A549 (cell line): ENCODE measurements at regions not wholly inside any gene's neighbourhood (a gene's known extent, or its start where the extent isn't known, plus 50 kb on each side); places are given as distances from the start of the nearest gene placed in this dataset.

Experiments
- ATAC-seq, 2 experiments: fragments of 200-7000 bp in 1 of 2; fragments of >200 bp in 1 of 2; cut with Nextera tagmentation in 1 of 2; cut with Tn5 transposase in 1 of 2; 3 replicates each; pipeline versions ENCODE4 v1.8.0 to v1.9.1; 2018 to 2020; ENCODE audit warnings: mild to moderate bottlenecking in 1 of 2, moderate library complexity in 1 of 2
- CTCF ChIA-PET: fragments of 300-600 bp; sonication (Branson Sonifier 250); formaldehyde crosslinking; extraction: SDS; loops from one replicate; lab custom pipeline; 2021; ENCODE audit warnings: antibody characterized with exemption, inconsistent platforms; lab: Yijun Ruan, JAX
- POLR2A ChIA-PET: fragments of 350-600 bp; formaldehyde crosslinking; extraction: SDS; loops from one replicate; lab custom pipeline; 2021; ENCODE audit warnings: antibody characterized with exemption, inconsistent platforms; lab: Yijun Ruan, JAX
- DNase-seq, 2 experiments: peaks; one replicate each; pipeline versions ENCODE4 v3.0.0 to v3.0.0-alpha.2; 2011 to 2016; ENCODE audit warnings: low read depth in 1 of 2, low spot score in 1 of 2
- FAIRE-seq: peaks from 2 replicates; lab custom pipeline; 2011; peaks lifted over from hg19 to GRCh38; lab: Jason Lieb, UNC
- H3K27ac ChIP-seq, 2 experiments: fragments of >200 bp; sonication (Bioruptor Twin); formaldehyde crosslinking; 3 replicates each; pipeline ENCODE4 v1.5.1; 2016 to 2017
- H3K4me1 ChIP-seq: fragments of >200 bp; sonication (Bioruptor Twin); formaldehyde crosslinking; 3 replicates; pipeline ENCODE4 v1.6.1; 2016
- H3K4me2 ChIP-seq: fragments of >200 bp; sonication (Bioruptor Twin); formaldehyde crosslinking; 3 replicates; pipeline ENCODE4 v1.6.1; 2016
- H3K4me3 ChIP-seq: fragments of >200 bp; sonication (Bioruptor Twin); formaldehyde crosslinking; 3 replicates; pipeline ENCODE4 v1.5.1; 2016
- H3K9me3 ChIP-seq: fragments of >200 bp; sonication (Bioruptor Twin); formaldehyde crosslinking; 3 replicates; pipeline ENCODE4 v1.6.1; 2016
- ATOH8 ChIP-seq: fragments of 250-450 bp; sonication (Bioruptor Pico); IDR thresholded peaks from 2 replicates; pipeline ENCODE4 v1.5.0; 2020; ENCODE audit warnings: low read depth, mild to moderate bottlenecking, moderate library complexity
- BCL3 ChIP-seq: fragments of >200 bp; sonication (Bioruptor Twin); formaldehyde crosslinking; IDR thresholded peaks from 3 replicates; pipeline ENCODE4 v1.6.1; 2016
- CBX8 ChIP-seq: fragments of 200-600 bp; sonication (generic); IDR thresholded peaks from 2 replicates; pipeline ENCODE4 v1.6.1; 2016
- CEBPB ChIP-seq, 2 experiments: fragments of >200 bp in 1 of 2; sonication (Bioruptor Twin) in 1 of 2; formaldehyde crosslinking in 1 of 2; IDR thresholded peaks; 2 replicates each; pipeline ENCODE4 v1.6.1; 2012 to 2016
- CHD2 ChIP-seq: fragments of 150-350 bp; IDR thresholded peaks from 2 replicates; pipeline ENCODE4 v1.6.1; 2014; ENCODE audit warnings: low read length; ENCODE audit not compliant: partially characterized antibody
- E2F6 ChIP-seq: IDR thresholded peaks from 2 replicates; pipeline ENCODE4 v1.6.1; 2012; ENCODE audit warnings: low read depth, borderline replicate concordance
- EP300 ChIP-seq, 2 experiments: fragments of >200 bp; sonication (Bioruptor Twin); formaldehyde crosslinking; IDR thresholded peaks; 2 replicates in 1 of 2; 3 replicates in 1 of 2; pipeline ENCODE4 v1.6.1; 2016 to 2017
- ESRRA ChIP-seq: fragments of 150-350 bp; IDR thresholded peaks from 2 replicates; pipeline ENCODE4 v1.6.1; 2014; ENCODE audit warnings: mild to moderate bottlenecking, low read length, borderline replicate concordance
- FOSB ChIP-seq: fragments of 250-450 bp; sonication (Bioruptor Pico); IDR thresholded peaks from 2 replicates; pipeline ENCODE4 v1.5.0; 2020; ENCODE audit warnings: mild to moderate bottlenecking, moderate library complexity
- FOSL2 ChIP-seq, 2 experiments: fragments of 450-650 bp in 1 of 2; fragments of >200 bp in 1 of 2; sonication (Bioruptor Twin) in 1 of 2; formaldehyde crosslinking; IDR thresholded peaks; 2 replicates each; pipeline versions ENCODE4 v1.5.0 to v1.6.1; 2016 to 2020; ENCODE audit warnings: mild to moderate bottlenecking in 1 of 2, moderate library complexity in 1 of 2
- HMGXB4 ChIP-seq: fragments of 250-450 bp; sonication (Bioruptor Pico); IDR thresholded peaks from 2 replicates; pipeline ENCODE4 v1.5.0; 2021; ENCODE audit warnings: mild to moderate bottlenecking, moderate library complexity, borderline replicate concordance
- MAFK ChIP-seq: fragments of 450-650 bp; IDR thresholded peaks from 2 replicates; pipeline ENCODE4 v1.6.1; 2014; ENCODE audit not compliant: partially characterized antibody
- MAZ ChIP-seq: fragments of 150-350 bp; IDR thresholded peaks from 2 replicates; pipeline ENCODE4 v1.6.1; 2014; ENCODE audit warnings: antibody characterized with exemption, low read depth, low read length, borderline replicate concordance
- PBX3 ChIP-seq: IDR thresholded peaks from 2 replicates; pipeline ENCODE4 v1.6.1; 2012
- RAD21 ChIP-seq, 2 experiments: fragments of >200 bp in 1 of 2; sonication (Bioruptor Twin) in 1 of 2; formaldehyde crosslinking in 1 of 2; IDR thresholded peaks in 1 of 2; conservative IDR thresholded peaks in 1 of 2; 2 replicates in 1 of 2; 3 replicates in 1 of 2; pipeline ENCODE4 v1.6.1; 2012 to 2018; ENCODE audit warnings: inconsistent platforms in 1 of 2
- RARB ChIP-seq: fragments of 250-450 bp; sonication (Bioruptor Pico); IDR thresholded peaks from 2 replicates; pipeline ENCODE4 v1.8.0; 2021; ENCODE audit warnings: mild to moderate bottlenecking, moderate library complexity
- TFCP2L1 ChIP-seq: fragments of 250-450 bp; sonication (Bioruptor Pico); IDR thresholded peaks from 2 replicates; pipeline ENCODE4 v1.5.0; 2021; ENCODE audit warnings: mild to moderate bottlenecking
- ZFP36 ChIP-seq: fragments of 450-650 bp; IDR thresholded peaks from 2 replicates; pipeline ENCODE4 v1.6.1; 2014; ENCODE audit warnings: borderline replicate concordance; ENCODE audit not compliant: partially characterized antibody
- WGBS: methylation state at CpG from one replicate; pipeline ENCODE4 v1.1.6; 2017; ENCODE audit errors: missing lambda C conversion rate; 5-methylcytosine and 5-hydroxymethylcytosine counted together

- TF ChIP-seq PBX3, result no peak
- TF ChIP-seq FOSB (CRISPR knock-in tag), result no peak
- no peak for TF ChIP-seq ESRRA
- TF ChIP-seq CHD2, result no peak
- TF ChIP-seq FOSL2 (IDR thresholded peaks at IDR 0.05), result no peak
- no peak for TF ChIP-seq FOSL2 (CRISPR knock-in tag; IDR thresholded peaks at IDR 0.05)
- TF ChIP-seq BCL3, result no peak
- no peak for TF ChIP-seq MAZ
- no peak for TF ChIP-seq CBX8
- no peak for TF ChIP-seq CEBPB (IDR thresholded peaks at IDR 0.05)
- no peak for TF ChIP-seq ZFP36
- TF ChIP-seq TFCP2L1 (CRISPR knock-in tag), result no peak
- TF ChIP-seq E2F6, result no peak
- TF ChIP-seq HMGXB4 (CRISPR knock-in tag), result no peak
- no peak for TF ChIP-seq RARB
- TF ChIP-seq RAD21 (conservative IDR thresholded peaks at IDR 0.05 in 1 of 2, IDR thresholded peaks at IDR 0.05 in 1 of 2), result no peak
- WGBS, result 72% methylated on average over 1 of the region's 1 CpG
- ChIA-PET CTCF (no interaction called here), POLR2A (no interaction called here)
- no peak overlapping the region for H3K4me3 ChIP-seq
- H3K4me2 ChIP-seq, result no peak overlapping the region
- no peaks in the 10 kb centered on the region for H3K9me3 ChIP-seq
- FAIRE-seq (no peak), ATAC-seq (no peak), DNase-seq (no peak)
- H3K27ac ChIP-seq, result no peak overlapping the region
- H3K4me1 ChIP-seq, result peaks cover 13% of the 10 kb centered on the region
Observed at GRCh38 chr3:110166791-110167190, 829.4 kb upstream of the DPPA4 start.

GRCh38 chr3:110174908-110175307 is 837.6 kb upstream of the DPPA4 start:
- Histone ChIP-seq H3K4me2 (no peak overlapping the region), H3K9me3 (no peaks in the 10 kb centered on the region), H3K27ac (no peak overlapping the region), H3K4me3 (no peak overlapping the region), H3K4me1 (no peaks in the 10 kb centered on the region)
- no peak for ATAC-seq
- ChIA-PET POLR2A (no interaction called here), CTCF (no interaction called here)
- DNase-seq, result no peak
- no peak for FAIRE-seq
- WGBS, result 60% methylated on average over 2 of the region's 2 CpGs
- no peak for TF ChIP-seq RARB
- TF ChIP-seq MAFK, result peak; percentile 70
- TF ChIP-seq CHD2, result no peak
- TF ChIP-seq EP300 (IDR thresholded peaks at IDR 0.05), result no peak
- TF ChIP-seq FOSB (CRISPR knock-in tag), result no peak
- no peak for TF ChIP-seq FOSL2 (IDR thresholded peaks at IDR 0.05)
- TF ChIP-seq FOSL2 (CRISPR knock-in tag; IDR thresholded peaks at IDR 0.05), result peak; percentile 33; the same call in 1 of the 2 replicates

GRCh38 chr3:110178965-110179364 is 841.6 kb upstream of the DPPA4 start:
- Histone ChIP-seq H3K4me3 (no peak overlapping the region), H3K4me1 (no peaks in the 10 kb centered on the region), H3K27ac (no peak overlapping the region), H3K4me2 (no peak overlapping the region)
- no peak for DNase-seq
- POLR2A ChIA-PET, result no interaction called here
- 82% methylated on average over 2 of the region's 2 CpGs for WGBS
- TF ChIP-seq CEBPB (IDR thresholded peaks at IDR 0.05) (0 out of 4 replicates have a peak, but pooled peaks of 1 of the 2 experiments have one; percentile 28), ATOH8 (no peak)
- TF ChIP-seq, all 56 proteins: peak for 1
- no peaks in the 10 kb centered on the region for H3K9me3 ChIP-seq
- CTCF ChIA-PET, result no interaction called here
- FAIRE-seq (no peak), ATAC-seq (no peak)
